SKM-1 treated with dmso at 0.1 percent for 144 hours (cell line): ENCODE measurements at regions not wholly inside any gene's neighbourhood (a gene's known extent, or its start where the extent isn't known, plus 50 kb on each side); places are given as distances from the start of the nearest gene placed in this dataset.

ENCODE experiments used
- DNase-seq: peaks from one replicate; lab custom pipeline; 2025; ENCODE audit not compliant: unreplicated experiment; lab: John Stamatoyannopoulos, UW

GRCh38 chr1:55276671-55277376 is 61.7 kb upstream of the USP24 start:
- DNase-seq: no peak

- DNase-seq: no peak
Measured at GRCh38 chr1:55275941-55276341, 60.8 kb upstream of the USP24 start.

- no peak for DNase-seq
Measured at GRCh38 chr1:55275151-55275748, 60.1 kb upstream of the USP24 start.

- DNase-seq: no peak
Measured at GRCh38 chr1:55272994-55273393, 57.8 kb upstream of the USP24 start.
